Right forelimb (tissue), 1 donor: ENCODE measurements at regions not wholly inside any gene's neighbourhood (a gene's known extent, or its start where the extent isn't known, plus 50 kb on each side); places are given as distances from the start of the nearest gene placed in this dataset.

ENCODE experiments used
- DNase-seq: peaks from one replicate; pipeline ENCODE4 v3.0.0-alpha.2; 2018

GRCh38 chr7:130912862-130913638, 179.0 kb upstream of the KLF14 start:
- peak; percentile 73 for DNase-seq

DNA sequence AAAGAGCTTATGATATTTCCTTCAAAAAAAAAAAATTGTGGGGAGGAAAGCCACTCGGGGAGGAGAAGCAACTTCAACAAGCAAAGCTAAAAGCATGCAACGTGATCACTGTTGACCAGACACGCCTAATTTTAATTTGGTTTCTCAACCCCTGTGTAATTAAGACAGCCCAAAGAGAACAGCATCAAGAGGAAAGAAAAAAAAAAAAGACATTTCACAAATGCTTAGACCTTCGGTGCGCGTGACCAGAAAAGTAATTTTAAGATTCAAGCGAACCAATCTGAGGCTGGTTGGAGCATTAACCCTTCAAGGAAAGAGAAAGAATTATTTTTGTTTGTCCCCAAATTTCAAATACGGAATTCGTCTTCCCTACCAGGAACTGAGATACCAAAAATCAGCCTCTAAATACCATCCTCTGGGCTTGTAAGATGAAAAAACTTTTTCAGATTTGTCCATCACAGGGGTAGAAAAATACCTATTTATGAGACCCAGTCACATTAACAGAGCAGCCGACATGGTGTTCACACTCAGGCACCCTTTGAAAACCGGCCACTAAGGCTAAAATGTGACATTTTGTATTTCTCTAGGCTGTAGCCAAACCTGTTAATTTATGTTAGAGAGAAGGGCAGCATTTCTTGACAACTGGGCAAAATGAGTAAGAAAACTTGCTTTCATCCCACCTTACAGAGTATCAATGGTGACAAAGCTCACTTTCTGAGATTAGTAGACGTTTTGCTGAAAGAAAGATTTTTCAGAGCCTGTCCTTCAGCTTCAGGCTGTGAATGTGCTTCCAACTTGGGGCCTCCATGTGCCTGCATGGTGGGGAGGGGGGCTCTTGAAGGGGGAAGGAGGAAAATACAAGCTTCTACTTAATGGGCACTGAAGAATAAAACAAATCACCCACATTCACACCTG, 179.9 kb upstream of the KLF14 start:
- no peak for DNase-seq

- no peak for DNase-seq
Observed at GRCh38 chr7:130914554-130915294, 180.7 kb upstream of the KLF14 start.

GRCh38 chr7:130917669-130918128, 183.7 kb upstream of the KLF14 start:
- DNase-seq, result no peak

DNA sequence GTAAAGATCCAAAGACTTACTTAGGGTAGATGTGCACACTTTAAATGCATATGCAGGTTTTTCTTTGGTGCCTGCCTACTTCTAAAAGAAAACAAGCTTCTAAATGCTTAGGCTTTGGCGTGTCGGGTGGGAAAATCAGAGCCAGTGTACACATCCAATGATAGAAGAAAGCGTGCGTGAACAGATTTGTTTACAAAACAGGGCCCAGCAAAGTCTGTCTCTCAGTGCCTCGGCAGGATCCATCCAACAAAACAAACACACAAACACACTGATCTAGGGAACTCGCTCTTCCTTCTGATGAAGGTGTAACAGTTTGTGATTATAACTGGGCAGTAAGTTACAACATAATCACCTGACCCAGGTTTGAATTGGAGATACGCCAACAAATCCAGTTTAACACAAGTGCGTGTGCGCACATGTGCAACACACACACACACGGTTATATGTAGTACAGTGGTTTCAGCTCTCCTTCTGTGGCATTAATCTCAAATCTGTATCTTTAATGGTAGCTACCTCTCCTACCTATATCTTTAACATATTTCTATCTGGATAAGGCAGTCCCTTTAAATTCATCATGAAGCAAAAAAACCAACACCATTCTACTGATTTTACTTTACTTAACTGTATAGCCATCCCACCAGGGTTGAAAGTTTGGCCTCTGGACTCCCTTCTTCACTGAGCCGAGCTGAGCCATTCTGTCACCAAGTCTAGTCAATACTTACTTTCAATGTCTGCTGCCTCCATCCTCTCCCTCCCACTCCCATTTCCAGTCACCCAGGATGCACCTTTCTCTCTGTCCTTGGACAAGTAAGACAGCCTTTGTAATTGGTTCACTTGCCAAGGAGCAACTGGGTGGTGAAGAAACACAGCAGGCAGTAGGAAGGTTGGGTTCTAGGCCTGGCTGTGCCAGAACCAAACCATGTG, 184.4 kb upstream of the KLF14 start:
- no peak for DNase-seq

GRCh38 chr7:130919316-130920103, 185.5 kb upstream of the KLF14 start:
- no peak for DNase-seq

- DNase-seq, result no peak
Observed at GRCh38 chr7:130920122-130920521, 186.1 kb upstream of the KLF14 start.

DNA sequence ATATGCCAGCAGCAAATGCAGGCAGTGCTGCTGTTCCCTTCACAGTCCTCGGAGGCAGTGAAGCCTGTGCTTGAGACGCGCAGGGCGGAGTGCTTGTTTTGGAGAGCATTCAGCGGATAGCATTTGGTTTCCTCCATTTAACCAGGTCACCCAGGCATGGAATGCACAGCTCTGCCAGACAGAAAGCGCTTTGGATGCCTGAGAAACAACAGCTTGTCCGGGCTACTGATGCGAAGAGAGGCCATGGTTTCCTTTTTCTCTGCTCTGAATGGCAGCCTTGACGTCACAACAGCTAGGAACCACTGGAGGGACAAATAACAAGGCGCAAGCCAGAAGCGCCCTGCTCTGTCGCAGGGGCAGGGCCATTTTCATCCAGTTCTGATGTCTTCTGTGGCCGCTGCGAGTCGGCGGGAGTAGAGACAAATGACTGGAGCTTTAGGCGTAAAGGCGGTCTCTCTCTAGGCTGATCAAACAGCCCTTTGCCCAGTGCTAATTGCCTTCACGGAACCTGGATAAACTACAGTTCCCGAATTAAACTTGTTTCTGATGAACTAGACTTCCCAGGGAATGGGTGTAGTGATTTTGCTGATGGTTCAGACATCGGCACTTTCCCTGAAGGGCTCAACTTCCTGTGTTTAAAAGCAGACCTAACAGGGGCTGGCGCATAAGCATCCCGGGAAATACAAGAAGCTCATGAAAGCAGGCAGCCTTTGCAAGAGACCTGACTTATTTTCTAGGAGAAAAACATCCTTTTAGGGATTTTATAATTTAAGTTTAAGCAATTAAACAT, 187.6 kb upstream of the KLF14 start:
- DNase-seq, result peak; percentile 66

GRCh38 chr7:130922206-130923112, 188.5 kb upstream of the KLF14 start:
- DNase-seq, result no peak

GRCh38 chr7:130923365-130923764, 189.4 kb upstream of the KLF14 start:
- DNase-seq, result no peak

DNA sequence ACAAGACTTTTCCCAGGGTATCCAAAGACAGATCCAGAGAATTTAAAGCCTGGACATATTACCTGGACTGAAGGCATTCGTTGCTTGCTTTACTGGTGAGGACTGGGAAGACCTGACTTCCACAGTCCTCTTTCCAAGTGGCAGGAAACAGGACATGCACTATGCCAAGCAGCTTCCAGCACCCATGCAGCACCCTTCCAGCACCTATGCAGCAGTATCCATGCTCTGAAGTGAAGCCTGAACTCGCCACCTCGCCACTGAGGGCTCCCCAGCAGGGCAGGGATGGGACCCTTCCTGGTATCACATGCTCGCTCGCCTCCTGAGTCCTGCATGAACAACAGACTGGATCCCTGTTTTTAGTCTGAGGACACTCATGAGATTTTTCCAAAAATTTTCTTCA, 189.9 kb upstream of the KLF14 start:
- no peak for DNase-seq

- no peak for DNase-seq
Observed at GRCh38 chr7:130925136-130925794, 191.3 kb upstream of the KLF14 start.

DNA sequence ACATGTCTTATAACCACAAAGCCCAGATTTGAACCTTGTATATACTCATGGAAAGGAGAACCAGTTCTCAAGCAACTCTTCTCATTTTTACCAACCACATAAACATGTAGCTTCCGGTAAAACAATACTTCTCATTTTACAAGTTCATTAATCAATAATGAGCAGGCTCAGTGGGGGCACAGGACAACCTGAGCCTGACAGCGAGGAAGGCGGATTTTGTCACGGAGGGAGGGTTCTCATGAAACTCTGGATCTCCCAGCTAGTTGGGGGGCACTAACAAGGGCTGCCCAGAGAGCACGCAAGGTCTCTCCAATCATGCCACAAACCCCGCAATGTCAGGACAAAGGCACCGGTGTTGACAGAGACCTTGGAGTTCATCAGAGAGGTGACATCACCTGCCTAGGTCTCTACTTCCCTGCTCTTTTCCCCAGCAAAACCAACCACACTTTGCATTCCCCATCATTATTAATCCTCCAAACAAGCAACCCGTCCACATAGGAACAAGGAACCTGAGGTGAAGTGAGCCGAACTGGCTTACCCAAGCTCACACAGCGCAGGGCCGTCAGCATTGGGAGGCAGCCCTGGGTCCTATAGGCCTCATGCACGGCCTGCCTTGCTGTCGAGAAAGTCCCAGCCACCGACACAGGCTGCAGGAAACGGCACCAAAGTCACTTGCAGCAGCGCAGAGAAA, 192.1 kb upstream of the KLF14 start:
- no peak for DNase-seq

- DNase-seq, result no peak
Observed at GRCh38 chr7:130927062-130927461, 193.1 kb upstream of the KLF14 start.

- DNase-seq, result no peak
Observed at GRCh38 chr7:130927564-130927963, 193.6 kb upstream of the KLF14 start.

- no peak for DNase-seq
Observed at GRCh38 chr7:130929896-130930659, 196.1 kb upstream of the KLF14 start.

GRCh38 chr7:130930681-130931080, 196.7 kb upstream of the KLF14 start:
- DNase-seq, result no peak
